ENCODE measurements at regions not wholly inside any gene's neighbourhood (a gene's known extent, or its start where the extent isn't known, plus 50 kb on each side); places are given as distances from the start of the nearest gene placed in this dataset.

DNA sequence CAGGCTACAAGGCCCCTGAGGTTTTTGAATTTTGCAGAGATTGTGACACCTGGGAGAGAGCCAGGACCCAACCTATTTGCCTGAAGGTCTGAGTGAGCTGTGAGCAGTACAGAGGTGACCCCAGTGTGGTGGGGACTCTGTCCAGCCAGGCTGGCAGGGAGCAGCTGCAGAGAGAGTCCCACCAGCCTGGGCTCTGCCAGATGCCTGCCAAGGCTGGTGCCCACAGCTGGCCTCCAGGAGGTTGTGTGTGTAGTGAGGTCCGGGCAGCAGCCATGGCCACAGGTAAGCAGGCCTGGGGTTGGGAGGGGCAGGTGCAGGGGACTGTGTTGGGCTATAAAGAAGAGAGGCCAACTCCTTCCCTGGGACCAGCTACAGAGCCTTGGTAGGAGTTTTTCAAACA lies 144.8 kb downstream of the CRYBB2 start:
- Histone ChIP-seq H3K27ac (no peak overlapping the region), H3K4me3 (no peak overlapping the region), H3K9me3 (no peaks in the 10 kb centered on the region), H3K4me1 (no peaks in the 10 kb centered on the region), H3K27me3 (no peaks in the 10 kb centered on the region), H3K36me3 (no peaks in the 10 kb centered on the region)
- intact Hi-C loops (cut with DNase I; ENCODE audit: low total_unique reads), result no loop called here
- DNase-seq, result no peak
- TF ChIP-seq, protein P1, sequence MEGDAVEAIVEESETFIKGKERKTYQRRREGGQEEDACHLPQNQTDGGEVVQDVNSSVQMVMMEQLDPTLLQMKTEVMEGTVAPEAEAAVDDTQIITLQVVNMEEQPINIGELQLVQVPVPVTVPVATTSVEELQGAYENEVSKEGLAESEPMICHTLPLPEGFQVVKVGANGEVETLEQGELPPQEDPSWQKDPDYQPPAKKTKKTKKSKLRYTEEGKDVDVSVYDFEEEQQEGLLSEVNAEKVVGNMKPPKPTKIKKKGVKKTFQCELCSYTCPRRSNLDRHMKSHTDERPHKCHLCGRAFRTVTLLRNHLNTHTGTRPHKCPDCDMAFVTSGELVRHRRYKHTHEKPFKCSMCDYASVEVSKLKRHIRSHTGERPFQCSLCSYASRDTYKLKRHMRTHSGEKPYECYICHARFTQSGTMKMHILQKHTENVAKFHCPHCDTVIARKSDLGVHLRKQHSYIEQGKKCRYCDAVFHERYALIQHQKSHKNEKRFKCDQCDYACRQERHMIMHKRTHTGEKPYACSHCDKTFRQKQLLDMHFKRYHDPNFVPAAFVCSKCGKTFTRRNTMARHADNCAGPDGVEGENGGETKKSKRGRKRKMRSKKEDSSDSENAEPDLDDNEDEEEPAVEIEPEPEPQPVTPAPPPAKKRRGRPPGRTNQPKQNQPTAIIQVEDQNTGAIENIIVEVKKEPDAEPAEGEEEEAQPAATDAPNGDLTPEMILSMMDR (IDR thresholded peaks at IDR 0.05), result no peak

DNA sequence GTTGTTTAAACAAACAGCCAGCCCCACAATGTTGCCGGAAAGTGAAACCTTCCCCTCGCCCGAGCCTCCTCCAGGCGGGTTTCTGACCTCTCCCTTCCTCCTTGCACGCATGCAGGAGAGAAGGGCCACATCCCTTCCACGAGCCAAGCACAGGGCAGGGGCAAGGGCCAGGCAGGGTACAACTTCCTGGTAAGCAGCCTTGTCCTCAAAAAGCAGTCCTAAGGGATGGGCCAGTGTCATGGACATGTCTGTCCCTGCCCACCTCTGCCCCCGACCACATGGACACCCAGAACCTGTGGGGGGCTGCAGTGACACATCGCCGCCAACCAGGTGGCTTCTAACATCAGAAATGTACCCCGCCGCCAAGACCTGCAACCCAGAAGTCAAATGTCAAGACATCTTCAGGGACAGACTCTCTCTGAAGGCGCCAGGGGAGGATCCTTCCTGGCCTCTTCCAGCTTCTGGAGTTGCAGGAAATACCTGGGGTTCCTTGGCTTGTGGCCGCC lies 145.3 kb downstream of the CRYBB2 start:
- no peaks in the 10 kb centered on the region for H3K27me3 ChIP-seq
- H3K36me3 ChIP-seq, result no peaks in the 10 kb centered on the region
- no peak overlapping the region for H3K4me3 ChIP-seq
- intact Hi-C loops (cut with DNase I; ENCODE audit: low total_unique reads), result no loop called here
- H3K27ac ChIP-seq, result no peak overlapping the region
- no peak for DNase-seq
- no peaks in the 10 kb centered on the region for H3K9me3 ChIP-seq
- no peaks in the 10 kb centered on the region for H3K4me1 ChIP-seq
- no peak for TF ChIP-seq POLR2A (IDR thresholded peaks at IDR 0.05)
- TF ChIP-seq, protein P1 (IDR thresholded peaks at IDR 0.05), result no peak

DNA sequence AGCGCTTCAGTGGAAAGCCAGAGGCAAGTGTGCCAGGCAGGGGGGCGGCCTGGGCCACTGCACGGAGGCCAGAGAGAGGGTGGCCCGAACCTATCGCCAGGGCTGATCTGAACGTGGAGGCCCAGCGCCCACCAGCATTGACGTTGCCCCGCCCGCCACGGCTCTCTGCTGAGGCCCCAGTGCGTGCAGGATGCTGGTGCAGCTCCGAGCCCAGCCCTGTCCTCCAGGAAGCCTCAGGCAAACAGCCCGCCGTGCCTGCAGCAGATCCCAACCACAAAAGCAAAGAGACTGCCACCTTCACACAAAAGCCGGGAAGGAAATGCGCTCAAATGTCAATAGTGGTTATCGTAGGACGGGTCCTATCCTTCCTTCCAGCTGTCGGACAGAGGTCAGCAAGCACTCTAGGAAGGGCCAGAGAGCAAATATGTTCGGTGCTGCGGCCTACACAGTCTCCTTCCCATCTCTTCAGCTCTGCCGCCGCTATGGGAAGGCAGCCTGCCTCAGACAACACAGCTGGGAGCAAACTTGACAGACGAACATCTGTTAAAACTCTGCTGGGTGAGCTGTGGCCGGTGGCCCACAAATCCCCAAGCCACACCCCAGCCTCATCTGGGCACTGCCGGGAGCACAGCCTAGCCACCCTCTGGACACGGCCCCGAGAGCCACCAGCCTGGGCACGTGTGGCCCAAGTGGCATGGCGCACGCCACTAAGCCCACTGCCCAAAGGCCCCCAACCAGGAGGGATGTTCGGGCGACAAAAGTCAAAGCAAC lies 146.2 kb downstream of the CRYBB2 start:
- no peaks in the 10 kb centered on the region for H3K27me3 ChIP-seq
- no peaks in the 10 kb centered on the region for H3K4me1 ChIP-seq
- DNase-seq, result no peak
- no peak overlapping the region for H3K27ac ChIP-seq
- no peaks in the 10 kb centered on the region for H3K9me3 ChIP-seq
- no peak for TF ChIP-seq POLR2A (IDR thresholded peaks at IDR 0.05)
- TF ChIP-seq, protein P1 (IDR thresholded peaks at IDR 0.05), result no peak
- H3K4me3 ChIP-seq, result no peak overlapping the region
- no peaks in the 10 kb centered on the region for H3K36me3 ChIP-seq
- intact Hi-C loops (cut with DNase I; ENCODE audit: low total_unique reads), result no loop called here

DNA sequence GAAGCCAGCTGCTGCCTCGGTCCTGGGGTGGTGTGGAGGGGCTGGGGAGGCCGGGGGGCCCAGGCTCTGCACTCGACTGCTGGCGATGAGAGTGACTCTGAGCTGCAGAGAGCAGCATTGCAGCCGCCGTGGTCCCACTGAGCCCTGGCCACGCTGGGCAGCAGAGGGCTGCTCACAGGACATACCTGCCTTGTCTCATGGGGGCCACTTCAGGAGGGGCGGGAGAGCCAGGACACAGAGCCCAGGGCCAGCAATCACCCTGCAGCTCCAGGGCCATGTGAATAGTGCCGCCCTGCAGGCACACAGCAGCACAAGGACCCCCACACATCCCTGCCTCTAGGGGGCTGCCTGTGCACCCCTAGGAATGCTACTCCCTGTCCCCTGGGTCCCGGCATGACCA lies 147.0 kb downstream of the CRYBB2 start:
- Histone ChIP-seq H3K27ac (no peak overlapping the region), H3K4me1 (no peaks in the 10 kb centered on the region), H3K9me3 (no peaks in the 10 kb centered on the region), H3K4me3 (no peak overlapping the region), H3K36me3 (no peaks in the 10 kb centered on the region), H3K27me3 (no peaks in the 10 kb centered on the region)
- intact Hi-C loops (cut with DNase I; ENCODE audit: low total_unique reads), result no loop called here
- TF ChIP-seq, protein P1 (IDR thresholded peaks at IDR 0.05), result no peak
- no peak for TF ChIP-seq POLR2A (IDR thresholded peaks at IDR 0.05)
- no peak for DNase-seq

DNA sequence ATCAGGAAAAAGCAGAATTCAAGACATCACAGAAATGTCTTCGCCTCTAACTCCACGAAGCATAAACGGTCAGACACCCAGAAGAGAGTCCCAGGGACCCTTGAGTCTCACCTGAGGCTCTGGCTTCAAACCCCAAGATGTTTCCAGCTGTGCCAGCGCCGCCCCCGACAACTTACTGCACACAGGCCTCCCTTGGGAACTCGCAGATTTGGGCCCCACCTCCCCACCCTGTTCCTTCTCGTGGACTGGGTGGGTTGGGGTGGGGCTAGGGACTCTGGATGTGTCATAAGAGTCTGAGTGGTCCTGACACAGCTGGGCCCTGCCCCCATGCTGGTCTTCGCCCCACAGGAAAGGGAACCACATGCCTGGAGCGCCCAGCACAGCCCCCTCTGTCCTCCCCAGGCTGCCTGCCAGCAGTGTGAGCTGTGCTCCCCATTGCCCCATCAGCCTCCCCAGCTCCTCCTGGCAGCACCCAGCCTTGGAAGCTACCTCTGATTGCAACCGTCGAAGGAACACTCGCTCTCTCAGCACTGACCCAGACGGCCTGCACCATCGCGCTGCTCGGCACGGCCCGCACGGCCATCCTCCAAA lies 147.5 kb downstream of the CRYBB2 start:
- intact Hi-C loops (cut with DNase I; ENCODE audit: low total_unique reads), result no loop called here
- TF ChIP-seq, protein P1 (IDR thresholded peaks at IDR 0.05), result no peak
- no peak for TF ChIP-seq POLR2A (IDR thresholded peaks at IDR 0.05)

More for the DNA sequence above, 147.5 kb downstream of the CRYBB2 start:
- Histone ChIP-seq H3K36me3 (no peaks in the 10 kb centered on the region), H3K9me3 (no peaks in the 10 kb centered on the region), H3K27ac (no peak overlapping the region), H3K4me3 (no peak overlapping the region), H3K27me3 (no peaks in the 10 kb centered on the region), H3K4me1 (no peaks in the 10 kb centered on the region)
- no peak for DNase-seq
